OCI-LY3 (cell line): ENCODE measurements at regions not wholly inside any gene's neighbourhood (a gene's known extent, or its start where the extent isn't known, plus 50 kb on each side); places are given as distances from the start of the nearest gene placed in this dataset.

Experiments used
- CTCF ChIP-seq: fragments of 200-600, 300-600 bp; sonication (generic); IDR thresholded peaks from 2 replicates; pipeline ENCODE4 v1.5.1; 2014; ENCODE audit warnings: antibody characterized with exemption, low read length, low read depth
- EZH2phosphoT487 ChIP-seq: fragments of 200-600 bp; shearing (Covaris generic); IDR thresholded peaks from 2 replicates; pipeline ENCODE4 v1.6.1; 2018; ENCODE audit warnings: antibody characterized with exemption, mixed run types, low read depth

GRCh38 chr7:126022452-126022851 is 1092.8 kb upstream of the POT1 start:
- TF ChIP-seq EZH2phosphoT487, result no peak
- TF ChIP-seq CTCF, result no peak
